ENCODE measurements at regions not wholly inside any gene's neighbourhood (a gene's known extent, or its start where the extent isn't known, plus 50 kb on each side); places are given as distances from the start of the nearest gene placed in this dataset.

- DNase-seq = no peak
- H2AFZ ChIP-seq = no peak overlapping the region
- POLR2A ChIA-PET (ENCODE audit: unreplicated experiment) = no interaction called here
- H3K27me3 ChIP-seq (ENCODE audit: insufficient read depth, low read depth) = no peaks in the 10 kb centered on the region
- TF ChIP-seq CTCF (conservative IDR thresholded peaks at IDR 0.05) (no peak), EZH2 (IDR thresholded peaks at IDR 0.05; ENCODE audit: low read depth) (no peak)
- no peak overlapping the region for H3K4me2 ChIP-seq
- no peak overlapping the region for H3K27ac ChIP-seq
- no peaks in the 10 kb centered on the region for H4K20me1 ChIP-seq (ENCODE audit: insufficient read depth)
- no peaks in the 10 kb centered on the region for H3F3A ChIP-seq (ENCODE audit: insufficient read depth, low read depth)
- H3K36me3 ChIP-seq (ENCODE audit: low read depth) = no peaks in the 10 kb centered on the region
- no peaks in the 10 kb centered on the region for H3K9me3 ChIP-seq (ENCODE audit: insufficient read depth, low read depth)
- no peak overlapping the region for H3K4me3 ChIP-seq
- no peaks in the 10 kb centered on the region for H3K79me2 ChIP-seq (ENCODE audit: low read depth)
- BruUV-seq (replicated peaks) = no TSS peak
- CTCF ChIA-PET = no interaction called here
- no peaks in the 10 kb centered on the region for H3K4me1 ChIP-seq (replicated peaks; ENCODE audit: insufficient read depth)
- H3K9me2 ChIP-seq (ENCODE audit: insufficient read depth) = 0 out of 2 replicates have a peak, but pooled peaks cover 3% of the 10 kb centered on the region
- intact Hi-C loops (cut with micrococcal nuclease; ENCODE audit: unreplicated experiment) = no loop called here
Observed at GRCh38 chr5:54882841-54883240, 102.6 kb downstream of the ESM1 start.

GRCh38 chr5:54882101-54882500, 103.3 kb downstream of the ESM1 start:
- Histone ChIP-seq H4K20me1 (ENCODE audit: insufficient read depth) (no peaks in the 10 kb centered on the region), H3K9me3 (ENCODE audit: insufficient read depth, low read depth) (no peaks in the 10 kb centered on the region), H2AFZ (no peak overlapping the region), H3K27ac (no peak overlapping the region), H3K4me3 (no peak overlapping the region), H3K4me1 (replicated peaks; ENCODE audit: insufficient read depth) (no peaks in the 10 kb centered on the region), H3K27me3 (ENCODE audit: insufficient read depth, low read depth) (no peaks in the 10 kb centered on the region), H3F3A (ENCODE audit: insufficient read depth, low read depth) (no peaks in the 10 kb centered on the region), H3K79me2 (ENCODE audit: low read depth) (no peaks in the 10 kb centered on the region), H3K36me3 (ENCODE audit: low read depth) (no peaks in the 10 kb centered on the region), H3K9me2 (ENCODE audit: insufficient read depth) (no peaks in the 10 kb centered on the region), H3K4me2 (no peak overlapping the region)
- ChIA-PET POLR2A (ENCODE audit: unreplicated experiment) (no interaction called here), CTCF (no interaction called here)
- no peak for DNase-seq
- intact Hi-C loops (cut with micrococcal nuclease; ENCODE audit: unreplicated experiment) = no loop called here
- TF ChIP-seq CTCF (conservative IDR thresholded peaks at IDR 0.05) (no peak), EZH2 (IDR thresholded peaks at IDR 0.05; ENCODE audit: low read depth) (no peak)
- BruUV-seq (replicated peaks) = no TSS peak

GRCh38 chr5:54881286-54882005, 103.9 kb downstream of the ESM1 start:
- Histone ChIP-seq H3K27ac (no peak overlapping the region), H3K36me3 (ENCODE audit: low read depth) (no peaks in the 10 kb centered on the region), H4K20me1 (ENCODE audit: insufficient read depth) (no peaks in the 10 kb centered on the region), H3K4me3 (no peak overlapping the region), H2AFZ (no peak overlapping the region), H3K27me3 (ENCODE audit: insufficient read depth, low read depth) (no peaks in the 10 kb centered on the region), H3F3A (ENCODE audit: insufficient read depth, low read depth) (no peaks in the 10 kb centered on the region), H3K9me2 (ENCODE audit: insufficient read depth) (no peaks in the 10 kb centered on the region), H3K9me3 (ENCODE audit: insufficient read depth, low read depth) (no peaks in the 10 kb centered on the region), H3K4me1 (replicated peaks; ENCODE audit: insufficient read depth) (no peaks in the 10 kb centered on the region), H3K4me2 (no peak overlapping the region), H3K79me2 (ENCODE audit: low read depth) (no peaks in the 10 kb centered on the region)
- ChIA-PET CTCF (no interaction called here), POLR2A (ENCODE audit: unreplicated experiment) (no interaction called here)
- BruUV-seq (replicated peaks) = no TSS peak
- DNase-seq = no peak
- TF ChIP-seq CTCF (conservative IDR thresholded peaks at IDR 0.05) (no peak), EZH2 (IDR thresholded peaks at IDR 0.05; ENCODE audit: low read depth) (no peak)
- intact Hi-C loops (cut with micrococcal nuclease; ENCODE audit: unreplicated experiment) = no loop called here

All from PC-9 (cell line).